AG09319 (cell line): ENCODE measurements at regions not wholly inside any gene's neighbourhood (a gene's known extent, or its start where the extent isn't known, plus 50 kb on each side); places are given as distances from the start of the nearest gene placed in this dataset.

Experiments used
- DNase-seq: peaks from one replicate; pipeline ENCODE4 v3.0.0-alpha.2; 2010; ENCODE audit warnings: low read depth; ENCODE audit errors: extremely low read depth
- CTCF ChIP-seq: IDR thresholded peaks from 2 replicates; pipeline ENCODE4 v1.5.1; 2011; ENCODE audit warnings: low read depth, mild to moderate bottlenecking, inconsistent platforms, low read length, moderate library complexity

GRCh38 chr6:169885831-169886230 lies 134.4 kb downstream of the ERMARD start:
- no peak for TF ChIP-seq CTCF
- DNase-seq: no peak

- no peak for TF ChIP-seq CTCF
- DNase-seq: no peak
Measured at GRCh38 chr6:169885131-169885530, 133.7 kb downstream of the ERMARD start.

GRCh38 chr6:169884158-169884557 lies 132.7 kb downstream of the ERMARD start:
- no peak for TF ChIP-seq CTCF
- no peak for DNase-seq

GRCh38 chr6:169883316-169883715 lies 131.9 kb downstream of the ERMARD start:
- DNase-seq: no peak
- TF ChIP-seq CTCF: no peak

GRCh38 chr6:169881976-169882375 lies 130.6 kb downstream of the ERMARD start:
- TF ChIP-seq CTCF: no peak
- DNase-seq: no peak

GRCh38 chr6:169881398-169881797 lies 130.0 kb downstream of the ERMARD start:
- TF ChIP-seq CTCF: no peak
- DNase-seq: no peak

- no peak for TF ChIP-seq CTCF
- DNase-seq: no peak
Measured at GRCh38 chr6:169880516-169880915, 129.1 kb downstream of the ERMARD start.
